GM18498 (cell line): ENCODE measurements at regions not wholly inside any gene's neighbourhood (a gene's known extent, or its start where the extent isn't known, plus 50 kb on each side); places are given as distances from the start of the nearest gene placed in this dataset.
"Not testable (repeated sequence)": the region's sequence is repeated elsewhere in the genome, so short reads cannot be mapped to it uniquely, and the experiment has no call there.

ENCODE experiments used
- ATAC-seq: cut with Tn5 transposase; IDR thresholded peaks from one replicate; pipeline ENCODE4 v1.9.1; 2021; ENCODE audit warnings: mild to moderate bottlenecking, moderate library complexity; ENCODE audit not compliant: unreplicated experiment

DNA sequence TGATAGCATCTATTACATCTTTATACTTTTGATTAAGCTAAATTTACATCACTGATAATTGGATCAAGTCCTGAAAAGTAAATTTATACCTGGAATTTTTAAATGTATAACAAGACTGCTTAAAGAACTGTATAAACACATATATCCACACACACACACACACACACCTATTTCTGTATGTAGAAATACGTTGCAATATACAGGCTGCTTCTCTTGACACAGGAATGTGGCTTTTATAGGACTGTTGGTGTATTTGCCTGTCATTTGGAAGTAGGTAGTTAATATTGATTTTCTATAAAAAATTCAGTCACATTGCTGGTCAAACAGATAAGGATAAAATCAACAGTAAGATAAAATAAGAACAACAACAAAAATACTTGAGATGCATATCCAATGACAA, 708.5 kb upstream of the RAG2 start:
- ATAC-seq, result no peak

GRCh38 chr11:37301405-37301804, 703.4 kb upstream of the RAG2 start:
- ATAC-seq, result not testable (repeated sequence)

DNA sequence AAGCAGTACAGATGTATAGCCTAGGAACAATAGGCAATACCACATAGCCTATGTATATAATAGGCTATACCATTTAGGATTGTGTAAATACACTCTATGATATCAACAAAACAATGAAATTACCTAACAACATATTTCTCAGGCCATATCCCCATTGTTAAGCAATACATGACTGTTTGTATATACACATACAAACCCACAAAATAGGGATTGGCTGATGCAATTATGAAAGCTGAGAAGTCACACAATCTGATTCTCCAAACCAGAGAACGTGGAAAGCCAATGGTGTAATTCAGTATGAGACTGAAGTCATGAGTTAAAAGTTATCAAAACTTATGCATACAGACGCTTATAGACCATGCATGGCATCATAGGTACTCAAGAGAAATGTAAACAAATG, 700.1 kb upstream of the RAG2 start:
- no peak for ATAC-seq

DNA sequence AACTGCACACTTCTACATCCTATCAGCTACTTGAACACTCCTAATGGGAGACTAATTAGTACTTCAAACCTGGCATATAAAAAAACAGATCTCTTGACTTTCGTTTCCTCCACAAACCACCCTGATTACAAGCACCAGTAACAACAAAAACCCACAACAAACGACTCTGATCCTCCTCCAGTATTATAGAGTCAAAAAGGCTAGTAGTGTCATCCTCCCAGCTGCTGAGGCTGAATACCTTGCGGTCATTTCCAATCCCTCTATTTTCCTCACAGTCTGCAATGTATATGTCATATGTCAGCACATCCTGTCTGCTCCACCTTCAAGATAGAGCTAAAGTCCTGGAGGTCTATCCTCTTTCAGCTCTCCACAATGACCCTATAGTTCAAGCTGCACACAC, 688.9 kb upstream of the RAG2 start:
- ATAC-seq, result no peak

- no peak for ATAC-seq
These were observed 684.3 kb upstream of the RAG2 start for GRCh38 chr11:37282367-37282766.

DNA sequence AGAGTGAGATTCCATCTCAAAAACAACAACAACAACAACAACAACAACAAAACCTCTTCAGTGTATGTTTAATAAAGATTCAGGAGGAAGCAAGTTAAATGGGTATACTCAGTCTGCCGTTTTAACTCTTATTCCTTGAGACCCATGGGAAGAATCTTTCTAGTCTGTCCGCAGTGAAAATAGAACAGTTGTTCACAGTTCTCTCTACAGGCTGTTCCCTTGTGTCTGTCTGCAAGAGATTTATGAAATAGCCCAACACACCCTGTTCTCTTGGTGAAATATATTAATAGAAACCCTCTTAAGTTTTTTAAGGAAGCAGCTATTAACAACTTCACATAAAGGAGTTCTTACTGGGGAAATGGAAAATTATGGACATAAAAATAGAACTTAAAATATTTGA, 682.2 kb upstream of the RAG2 start:
- ATAC-seq, result no peak

DNA sequence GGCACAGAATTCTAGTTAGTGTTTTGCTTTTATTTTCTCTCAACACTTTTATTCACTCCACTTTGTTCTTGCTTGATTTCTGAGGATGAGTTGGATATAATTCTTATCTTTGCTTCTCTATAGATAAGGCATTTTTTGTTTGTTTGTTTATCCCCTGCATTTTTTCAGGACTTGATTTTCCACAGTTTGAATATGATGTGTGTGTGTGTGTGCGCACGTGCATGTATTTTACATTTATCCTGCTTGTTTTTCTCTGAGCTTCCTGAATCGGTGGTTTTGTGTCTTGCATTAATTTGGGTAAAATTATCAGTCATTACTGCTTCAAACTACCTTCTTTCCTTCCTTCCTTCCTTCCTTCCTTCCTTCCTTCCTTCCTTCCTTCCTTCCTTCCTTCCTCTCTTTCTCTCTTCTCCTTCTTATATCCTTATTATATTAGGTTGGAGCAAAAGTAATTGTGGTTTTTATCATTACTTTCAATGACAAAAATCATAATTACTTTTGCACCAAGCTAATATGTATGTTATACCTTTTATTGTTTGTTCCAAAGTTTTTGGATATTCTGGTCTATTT, 679.9 kb upstream of the RAG2 start:
- no peak for ATAC-seq

DNA sequence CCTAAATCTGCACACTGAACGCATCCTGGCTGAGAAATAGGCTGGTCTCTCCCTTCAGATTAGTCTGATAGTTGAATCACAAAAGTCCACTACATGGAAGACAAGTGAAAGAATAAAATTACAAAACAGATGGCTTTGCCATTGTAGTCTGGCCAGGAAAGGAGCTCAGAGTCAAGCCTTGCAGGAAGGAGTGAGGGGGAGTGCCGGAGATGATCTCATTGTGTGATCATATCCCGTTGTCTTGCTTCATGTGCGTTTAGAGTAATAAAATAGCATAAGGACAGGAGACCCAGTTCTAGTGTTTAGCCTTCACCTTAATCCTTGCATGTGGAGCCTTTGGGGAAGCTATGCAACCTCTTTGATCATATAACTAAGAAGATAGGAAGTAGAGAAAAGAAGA, 666.7 kb upstream of the RAG2 start:
- ATAC-seq, result no peak

GRCh38 chr11:37264060-37264459, 666.0 kb upstream of the RAG2 start:
- no peak for ATAC-seq

DNA sequence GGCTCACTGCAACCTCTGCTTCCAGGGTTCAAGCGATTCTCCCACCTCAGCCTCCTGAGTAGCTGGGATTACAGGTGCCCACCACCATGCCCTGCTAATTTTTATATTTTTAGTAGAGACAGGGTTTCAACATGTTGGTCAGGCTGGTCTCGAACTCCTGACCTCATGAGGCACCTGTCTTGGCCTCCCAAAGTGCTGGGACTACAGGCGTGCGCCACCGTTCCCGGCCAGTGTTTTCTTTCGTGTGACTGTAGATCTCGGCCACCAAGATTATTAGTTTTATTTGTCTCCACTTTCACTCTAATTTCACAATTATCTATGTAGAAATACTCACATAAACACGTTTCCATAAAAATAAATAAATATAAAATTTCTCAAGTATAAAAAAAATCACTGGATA, 665.4 kb upstream of the RAG2 start:
- ATAC-seq, result not testable (repeated sequence)

- no peak for ATAC-seq
These were observed 661.7 kb upstream of the RAG2 start for GRCh38 chr11:37259734-37260133.

- no peak for ATAC-seq
These were observed 650.1 kb upstream of the RAG2 start for GRCh38 chr11:37248145-37248544.

DNA sequence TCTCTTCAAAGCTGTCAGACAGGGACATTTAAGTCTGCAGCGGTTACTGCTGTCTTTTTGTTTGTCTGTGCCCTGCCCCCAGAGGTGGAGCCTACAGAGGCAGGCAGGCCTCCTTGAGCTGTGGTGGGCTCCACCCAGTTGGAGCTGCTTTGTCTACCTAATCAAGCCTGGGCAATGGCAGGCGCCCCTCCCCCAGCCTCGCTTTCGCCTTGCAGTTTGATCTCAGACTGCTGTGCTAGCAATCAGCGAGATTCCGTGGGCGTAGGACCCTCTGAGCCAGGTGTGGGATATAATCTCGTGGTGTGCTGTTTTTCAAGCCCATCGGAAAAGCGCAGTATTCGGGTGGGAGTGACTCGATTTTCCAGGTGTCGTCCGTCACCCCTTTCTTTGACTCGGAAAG, 648.1 kb upstream of the RAG2 start:
- not testable (repeated sequence) for ATAC-seq

DNA sequence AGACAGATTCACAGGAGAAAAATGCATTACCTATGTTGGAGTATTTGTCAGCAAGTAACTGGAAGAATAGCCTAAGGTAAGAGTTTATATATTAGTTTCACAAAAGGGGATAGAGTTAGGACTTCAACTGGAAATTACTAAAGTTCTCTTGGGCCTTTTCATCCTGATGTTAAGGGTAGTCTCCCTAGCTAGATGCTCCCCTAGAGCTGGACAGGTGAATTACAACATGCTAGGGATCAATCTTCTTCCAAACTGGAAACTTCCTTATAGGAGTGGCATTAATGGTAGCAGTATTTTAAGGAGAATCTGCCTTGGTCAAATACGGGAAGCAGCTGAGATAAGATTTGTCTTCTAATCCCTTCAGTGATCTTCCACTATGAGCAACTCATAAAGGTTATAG, 632.8 kb upstream of the RAG2 start:
- no peak for ATAC-seq

GRCh38 chr11:37223962-37224361, 625.9 kb upstream of the RAG2 start:
- no peak for ATAC-seq

DNA sequence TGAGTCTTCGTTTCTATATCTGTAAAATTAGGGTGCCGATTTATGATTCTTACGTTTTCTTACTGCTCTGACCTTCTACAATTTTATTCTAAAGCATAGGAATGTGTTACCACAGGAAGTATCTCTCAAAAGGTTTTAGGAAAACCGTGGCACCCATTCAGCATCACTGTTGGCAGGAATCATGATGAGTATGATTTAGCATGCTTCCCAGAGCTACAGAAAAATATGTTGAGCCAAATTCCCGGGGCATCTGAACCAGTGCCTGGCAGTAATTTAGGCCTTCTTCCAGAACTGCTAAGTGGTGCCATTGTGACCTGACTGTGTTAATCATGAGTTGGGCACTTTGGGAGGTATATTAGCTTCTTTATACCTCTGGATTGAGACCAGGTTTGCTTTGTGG, 605.0 kb upstream of the RAG2 start:
- no peak for ATAC-seq

DNA sequence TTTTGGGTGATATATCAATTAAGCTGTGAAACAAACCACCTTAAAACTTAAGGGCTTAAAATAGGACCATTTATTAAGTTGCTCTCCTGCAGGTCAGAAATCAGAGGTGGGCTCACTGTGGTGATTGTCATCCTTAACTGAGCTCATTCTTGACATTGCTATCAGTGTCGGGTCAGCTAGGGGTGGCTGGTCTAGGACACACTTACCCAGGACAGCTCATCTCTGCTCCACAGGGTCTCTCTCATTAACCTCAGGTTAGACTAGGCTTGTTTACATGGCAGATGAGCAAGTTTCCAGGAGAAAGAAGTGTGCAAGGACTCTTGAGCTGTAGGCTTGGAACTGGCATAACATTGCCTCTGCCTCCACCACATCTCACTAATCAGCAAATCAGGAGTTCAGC, 601.0 kb upstream of the RAG2 start:
- ATAC-seq, result no peak

GRCh38 chr11:37184326-37184725, 586.3 kb upstream of the RAG2 start:
- ATAC-seq, result no peak

GRCh38 chr11:37182031-37182430, 584.0 kb upstream of the RAG2 start:
- no peak for ATAC-seq

DNA sequence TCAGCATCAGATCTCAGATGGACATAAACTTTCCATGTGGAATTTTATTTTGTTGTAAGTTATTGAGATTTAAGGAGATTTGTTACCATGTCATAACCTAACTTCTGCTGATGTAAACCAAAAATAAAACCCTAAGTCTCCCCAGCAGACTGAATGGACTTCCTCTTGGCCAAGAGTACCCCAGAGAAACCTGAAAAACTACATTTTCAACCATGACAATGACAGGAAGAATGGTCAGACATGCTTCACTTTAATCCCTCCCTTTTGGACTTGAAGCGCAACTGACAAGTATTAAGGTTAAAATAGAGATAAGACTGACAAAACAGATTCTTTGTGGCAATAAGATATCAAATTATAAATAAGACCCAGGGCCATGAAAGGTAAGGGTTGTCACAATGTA, 579.7 kb upstream of the RAG2 start:
- ATAC-seq, result no peak

DNA sequence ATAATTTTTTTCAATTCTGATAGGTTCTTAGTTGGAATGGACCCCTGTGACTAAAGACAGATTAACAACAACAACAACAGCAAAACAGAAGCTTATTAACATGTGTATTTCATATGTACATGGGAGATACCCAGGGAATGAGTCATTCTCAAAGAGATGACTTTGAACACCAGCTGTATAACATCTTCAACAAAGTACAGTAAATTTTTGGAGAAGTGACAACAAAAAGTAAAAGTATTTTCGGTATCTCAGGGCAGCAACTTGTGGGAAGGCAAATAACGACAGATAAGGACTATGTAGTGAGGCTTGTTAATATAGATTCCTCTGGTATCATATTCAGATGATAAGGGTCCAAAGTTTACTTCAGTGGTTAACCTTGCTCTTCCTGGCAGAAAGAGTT, 573.4 kb upstream of the RAG2 start:
- no peak for ATAC-seq

DNA sequence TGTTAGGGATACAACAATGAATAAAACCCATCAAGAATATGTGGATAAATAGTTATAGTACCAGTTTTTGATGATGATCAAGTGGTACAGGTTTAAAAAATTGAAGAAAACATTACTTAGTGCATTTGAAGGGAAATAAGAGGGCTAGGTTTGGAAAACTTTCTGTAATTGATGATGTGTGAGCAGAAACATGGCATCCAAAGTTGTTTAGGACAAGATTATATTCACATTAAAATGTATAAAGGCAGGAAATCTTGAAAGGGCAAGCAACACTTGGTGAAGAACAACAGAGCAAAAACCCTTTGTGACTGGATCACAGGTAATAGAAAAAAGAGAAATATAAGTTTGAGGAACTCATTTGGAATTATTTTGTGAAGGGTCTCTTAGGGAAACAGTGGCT, 572.3 kb upstream of the RAG2 start:
- ATAC-seq, result no peak

DNA sequence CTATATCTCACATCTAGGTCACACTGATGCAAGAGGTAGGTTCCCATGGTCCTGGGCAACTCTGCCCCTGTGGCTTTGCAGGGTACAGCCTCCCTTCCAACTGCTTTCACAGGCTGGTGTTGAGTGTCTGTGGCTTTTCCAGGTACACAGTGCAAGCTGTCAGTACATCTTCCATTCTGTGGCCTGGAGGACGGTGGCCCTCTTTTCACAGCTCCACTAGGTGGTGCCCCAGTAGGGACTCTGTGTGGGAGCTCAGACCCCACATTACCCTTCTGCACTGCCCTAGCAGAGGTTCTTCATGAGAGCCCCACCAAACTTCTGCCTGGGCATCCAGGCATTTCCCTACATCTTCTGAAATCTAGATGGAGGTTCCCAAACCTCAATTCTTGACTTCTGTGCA, 547.4 kb upstream of the RAG2 start:
- ATAC-seq, result not testable (repeated sequence)

GRCh38 chr11:37142591-37142990, 544.6 kb upstream of the RAG2 start:
- ATAC-seq, result no peak
